ENCODE measurements at regions not wholly inside any gene's neighbourhood (a gene's known extent, or its start where the extent isn't known, plus 50 kb on each side); places are given as distances from the start of the nearest gene placed in this dataset.
"Not testable (repeated sequence)": the region's sequence is repeated elsewhere in the genome, so short reads cannot be mapped to it uniquely, and the experiment has no call there.

- no peak for ATAC-seq
- no peak for DNase-seq
Measured at GRCh38 chr2:7384773-7385349, 467.6 kb downstream of the RNF144A start.

- not testable (repeated sequence) for DNase-seq, ATAC-seq
Measured at GRCh38 chr2:7390311-7390710, 473.1 kb downstream of the RNF144A start.

GRCh38 chr2:7392076-7392787 lies 475.0 kb downstream of the RNF144A start:
- ATAC-seq = no peak
- DNase-seq = no peak

GRCh38 chr2:7394195-7394594 lies 477.0 kb downstream of the RNF144A start:
- ATAC-seq (no peak), DNase-seq (no peak)

DNA sequence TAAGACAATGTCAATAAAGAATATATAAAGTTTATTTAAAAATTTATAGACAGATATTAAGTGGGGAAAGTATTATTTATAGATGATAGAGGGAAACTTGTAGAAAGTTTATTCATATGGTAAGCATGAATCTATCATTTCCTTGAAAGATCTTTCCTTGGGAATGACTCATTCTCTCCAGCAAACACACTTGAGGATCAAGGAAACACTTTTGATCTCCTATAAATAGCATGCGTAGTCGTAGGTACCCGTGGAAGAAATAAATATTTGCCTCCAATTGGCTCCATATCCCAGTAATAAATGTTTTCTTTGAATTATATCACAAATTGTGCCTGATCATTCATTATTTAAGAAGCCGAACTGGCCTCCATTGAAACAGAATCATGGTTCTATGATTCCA lies 483.4 kb downstream of the RNF144A start:
- ATAC-seq = no peak
- no peak for DNase-seq

GRCh38 chr2:7403092-7403775 lies 486.0 kb downstream of the RNF144A start:
- ATAC-seq = no peak
- no peak for DNase-seq

- ATAC-seq (no peak), DNase-seq (no peak)
Measured at GRCh38 chr2:7405861-7406715, 488.9 kb downstream of the RNF144A start.

GRCh38 chr2:7407001-7407400 lies 489.8 kb downstream of the RNF144A start:
- DNase-seq (no peak), ATAC-seq (no peak)

GRCh38 chr2:7407906-7408680 lies 490.9 kb downstream of the RNF144A start:
- DNase-seq (no peak), ATAC-seq (no peak)

GRCh38 chr2:7411691-7412090 lies 494.5 kb downstream of the RNF144A start:
- ATAC-seq (no peak), DNase-seq (no peak)

- DNase-seq (no peak), ATAC-seq (no peak)
Measured at GRCh38 chr2:7417845-7418742, 500.9 kb downstream of the RNF144A start.

DNA sequence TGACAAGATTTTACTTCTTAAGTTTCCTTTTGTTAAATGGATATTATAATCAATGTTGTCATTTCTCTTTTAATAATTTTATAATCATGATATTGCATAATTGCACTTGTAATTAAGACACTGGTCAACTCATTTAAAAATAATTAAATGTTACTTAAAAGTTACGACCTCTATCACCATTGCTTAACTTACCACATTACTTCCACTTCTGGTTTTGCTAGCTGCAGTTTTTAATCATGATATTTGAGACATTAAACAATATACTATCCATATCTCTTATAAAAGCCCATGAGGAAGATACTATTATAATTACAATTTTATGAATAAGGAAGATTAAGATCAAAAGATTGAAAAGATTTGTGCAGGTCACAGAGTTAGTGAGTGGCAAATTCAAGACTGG lies 502.0 kb downstream of the RNF144A start:
- DNase-seq (no peak), ATAC-seq (no peak)

GRCh38 chr2:7419814-7420311 lies 502.7 kb downstream of the RNF144A start:
- DNase-seq = no peak
- no peak for ATAC-seq

GRCh38 chr2:7420530-7420929 lies 503.3 kb downstream of the RNF144A start:
- ATAC-seq = no peak
- no peak for DNase-seq

DNA sequence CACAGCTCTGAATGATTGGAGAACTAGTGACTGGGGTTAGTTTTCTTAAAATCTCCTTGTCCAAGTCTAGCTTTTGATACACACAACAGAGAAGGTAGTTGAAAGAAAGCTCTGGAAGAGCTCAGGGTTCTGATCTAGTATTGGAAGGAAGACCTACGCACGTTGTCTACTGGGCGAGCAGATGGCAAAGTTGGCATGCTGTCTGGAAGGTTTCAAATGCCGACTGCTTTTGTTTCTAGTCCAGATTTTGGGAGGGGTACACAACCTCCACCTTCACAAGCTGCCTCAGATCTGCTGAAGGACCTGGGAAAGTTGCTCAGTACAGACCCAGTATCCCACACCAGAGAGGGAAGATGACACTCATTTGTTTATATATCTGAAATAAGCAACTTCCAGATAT lies 507.3 kb downstream of the RNF144A start:
- no peak for DNase-seq
- ATAC-seq = no peak

GRCh38 chr2:7427293-7428060 lies 510.3 kb downstream of the RNF144A start:
- DNase-seq = no peak
- ATAC-seq = no peak

DNA sequence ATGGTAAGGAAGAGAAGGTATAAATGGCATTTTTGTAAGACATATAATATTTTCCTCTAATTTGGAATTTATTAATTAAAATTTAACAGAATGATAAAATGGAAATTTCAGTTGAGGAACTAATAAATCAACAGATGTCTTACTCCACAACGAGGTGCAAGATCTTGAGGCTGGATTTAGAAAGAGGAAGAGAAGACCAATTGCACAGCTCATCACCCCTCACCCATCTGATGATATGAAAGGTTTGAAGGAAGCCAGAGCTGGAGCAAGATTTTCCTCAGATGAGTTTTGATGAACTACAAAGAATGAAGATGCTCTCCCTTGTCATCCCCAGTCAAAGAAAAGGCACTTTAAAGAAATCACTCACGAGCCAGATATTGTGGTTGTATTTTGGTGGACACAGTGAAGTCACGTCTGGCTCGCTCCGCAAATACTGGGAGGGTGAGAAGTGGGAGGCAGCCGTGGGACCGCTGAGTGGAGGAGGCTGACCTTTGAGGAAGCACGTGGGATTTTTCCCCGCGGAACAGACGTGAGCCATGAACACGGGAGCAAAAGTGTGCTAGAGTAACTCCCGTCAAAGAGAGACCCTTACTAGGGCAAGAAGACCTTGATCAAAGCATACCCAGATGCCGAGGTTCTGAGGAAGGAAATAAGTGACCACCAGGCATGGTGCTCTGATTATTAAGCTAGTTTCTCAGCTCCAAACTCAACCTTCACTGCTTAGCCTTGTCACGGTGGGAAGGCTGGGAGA lies 511.4 kb downstream of the RNF144A start:
- no peak for ATAC-seq
- no peak for DNase-seq

- DNase-seq (no peak), ATAC-seq (no peak)
Measured at GRCh38 chr2:7429733-7430132, 512.5 kb downstream of the RNF144A start.

DNA sequence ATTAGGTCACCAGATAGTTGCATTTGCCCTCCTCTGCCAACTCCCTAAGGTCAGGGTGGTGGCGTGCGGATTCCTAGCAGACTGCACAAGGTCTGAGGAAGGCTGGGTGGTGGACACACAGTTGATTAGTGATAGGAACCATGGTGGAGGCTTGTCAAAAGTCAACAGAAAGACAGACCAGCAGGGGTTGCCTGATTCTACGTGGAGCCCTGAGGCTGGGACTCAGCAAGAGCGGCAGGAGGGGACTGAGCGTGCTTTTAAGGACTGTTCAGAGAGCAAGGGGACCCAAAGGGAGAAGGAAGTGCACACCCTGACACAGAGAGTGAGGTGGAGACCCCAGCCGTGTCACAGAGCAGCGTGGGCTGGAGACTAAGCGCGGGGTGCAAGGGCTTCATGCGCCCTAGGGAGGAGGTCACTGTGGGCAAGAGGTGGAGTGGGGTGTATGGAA lies 513.2 kb downstream of the RNF144A start:
- ATAC-seq = peak; percentile 30

More for the DNA sequence above, 513.2 kb downstream of the RNF144A start:
- no peak for DNase-seq
